Superior temporal gyrus (tissue), 1 donor: ENCODE measurements at regions not wholly inside any gene's neighbourhood (a gene's known extent, or its start where the extent isn't known, plus 50 kb on each side); places are given as distances from the start of the nearest gene placed in this dataset.
"Not testable (repeated sequence)": the region's sequence is repeated elsewhere in the genome, so short reads cannot be mapped to it uniquely, and the experiment has no call there.

Experiments used
- DNase-seq: peaks from one replicate; pipeline ENCODE4 v3.0.0-alpha.2; 2016; ENCODE audit errors: extremely low spot score

DNA sequence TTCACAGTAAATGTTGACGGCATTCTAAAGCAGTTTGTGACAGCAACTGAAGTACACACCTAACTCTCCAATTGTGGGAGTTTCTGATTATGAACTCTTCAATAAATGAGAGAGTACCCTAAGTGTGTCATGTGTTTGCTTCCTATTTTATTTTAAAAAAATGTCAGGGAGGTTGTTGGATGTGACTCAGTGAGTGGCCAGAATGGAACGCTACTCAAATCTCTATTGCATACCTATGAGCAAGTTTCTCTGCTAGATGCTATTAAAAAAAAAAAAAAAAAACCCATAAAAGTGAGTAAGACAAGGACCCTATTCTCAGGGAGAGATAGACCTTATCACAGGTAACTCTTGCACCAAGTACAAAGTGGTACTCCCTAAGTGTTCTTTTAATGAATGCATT, 256.6 kb downstream of the BTG1 start:
- no peak for DNase-seq

DNA sequence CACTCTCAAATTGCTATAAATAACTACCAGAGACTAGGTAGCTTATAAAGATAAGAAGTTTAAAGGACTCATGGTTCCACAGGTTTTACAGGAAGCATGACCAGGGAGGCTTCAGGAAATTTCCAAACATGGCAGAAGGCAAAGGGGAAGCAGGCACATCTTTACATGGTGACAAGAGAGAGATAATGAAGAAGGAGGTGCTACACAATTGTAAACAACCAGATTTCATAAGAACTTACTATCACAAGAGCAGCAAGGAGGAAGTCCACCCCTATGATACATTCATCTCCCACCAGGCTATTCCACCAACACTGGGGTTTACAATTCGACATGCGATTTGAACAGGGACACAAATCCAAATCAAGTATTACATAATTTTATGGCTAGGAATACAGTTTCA, 257.7 kb downstream of the BTG1 start:
- DNase-seq = no peak

DNA sequence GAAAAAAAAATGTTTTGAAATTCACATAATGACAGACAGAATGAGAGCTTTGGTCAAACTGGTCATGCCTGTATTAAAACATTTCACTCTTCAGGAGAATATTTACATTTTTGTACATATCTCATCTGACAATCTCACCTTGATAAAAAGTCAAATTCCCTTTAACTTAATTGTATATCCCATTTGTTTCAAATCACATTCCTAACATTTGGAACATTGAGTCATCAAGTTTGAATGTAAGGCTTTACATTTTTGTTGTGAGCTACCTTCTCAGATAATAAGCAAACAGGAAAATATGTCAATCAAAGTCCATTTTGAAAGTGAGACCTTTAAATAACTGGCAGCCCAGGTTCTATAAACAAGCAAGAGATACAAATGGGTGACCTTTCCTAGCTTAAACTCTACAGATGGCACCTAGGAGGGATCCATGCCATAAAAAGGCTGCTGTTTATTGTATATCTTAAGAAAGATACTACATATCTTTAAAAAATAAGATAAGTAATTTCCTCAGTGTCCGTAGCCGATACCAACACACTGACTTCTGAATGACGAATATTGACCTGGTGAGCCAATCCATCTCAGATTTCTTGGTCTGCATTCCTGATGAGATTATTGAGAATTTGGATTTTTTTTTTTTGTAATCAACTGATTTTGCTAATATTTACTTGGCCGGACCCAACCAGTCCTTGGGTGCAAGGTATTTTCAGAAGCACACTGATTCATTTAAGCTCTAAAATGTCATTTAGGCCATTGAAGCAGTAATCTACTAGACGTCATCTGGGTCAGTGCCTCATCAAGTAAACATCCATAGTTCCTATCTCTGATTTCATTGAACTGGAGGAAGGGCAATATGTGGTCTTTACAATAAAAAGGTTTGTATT, 259.6 kb downstream of the BTG1 start:
- DNase-seq = no peak

DNA sequence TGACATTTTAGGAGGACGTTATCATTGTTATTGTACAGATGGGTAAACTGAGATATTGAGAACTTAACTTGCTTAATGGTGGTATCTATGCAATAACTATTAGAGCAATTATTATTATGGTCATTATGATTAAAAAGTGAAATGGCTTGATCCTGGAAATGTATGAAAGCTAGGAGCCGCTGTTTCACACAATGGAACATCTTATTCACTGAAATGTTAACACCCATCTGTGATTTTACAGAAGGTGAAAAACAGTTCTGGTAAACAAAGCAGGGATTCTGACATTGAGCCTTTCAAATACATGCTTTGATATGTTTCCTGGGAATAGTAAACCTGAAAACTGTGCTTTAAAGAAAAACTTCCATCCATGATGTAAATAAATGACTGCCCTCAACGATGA, 261.4 kb downstream of the BTG1 start:
- DNase-seq = no peak

DNA sequence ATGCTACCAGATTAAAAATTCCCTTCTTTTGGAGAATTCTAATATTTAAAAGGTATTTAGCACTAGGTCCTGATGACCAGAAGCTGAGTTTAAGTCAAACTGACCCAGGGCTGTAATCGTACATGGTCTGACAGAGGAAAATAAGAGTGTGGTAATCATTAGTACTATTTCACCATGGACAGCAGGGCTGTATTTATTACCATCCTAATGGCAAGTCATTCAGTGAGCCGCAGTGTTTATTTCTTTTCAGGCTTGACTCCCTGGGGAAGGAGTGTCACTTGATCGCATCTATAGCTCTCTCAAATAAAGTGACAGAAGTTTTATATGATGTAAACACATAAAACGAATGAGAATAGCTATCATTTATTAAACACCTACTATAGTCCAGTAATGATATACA, 261.8 kb downstream of the BTG1 start:
- DNase-seq = no peak

DNA sequence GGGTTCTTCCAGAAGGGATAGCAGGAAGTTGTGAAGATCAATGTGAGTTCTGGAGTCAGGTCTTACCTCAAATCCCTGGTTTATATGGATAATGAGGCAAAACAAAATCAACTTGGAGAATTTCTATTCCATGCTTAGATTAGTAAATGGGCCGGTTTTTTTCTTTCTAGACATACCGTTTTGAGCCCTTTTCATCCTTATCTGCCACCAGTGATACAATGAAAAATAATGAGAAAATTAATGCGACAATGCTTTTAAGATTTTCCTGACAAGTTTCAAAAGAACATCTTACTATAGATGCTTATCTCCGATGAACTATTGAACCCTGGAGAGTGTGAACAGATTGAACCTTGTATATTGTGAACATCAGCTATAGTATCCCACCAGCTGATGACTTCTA, 262.7 kb downstream of the BTG1 start:
- DNase-seq = no peak

DNA sequence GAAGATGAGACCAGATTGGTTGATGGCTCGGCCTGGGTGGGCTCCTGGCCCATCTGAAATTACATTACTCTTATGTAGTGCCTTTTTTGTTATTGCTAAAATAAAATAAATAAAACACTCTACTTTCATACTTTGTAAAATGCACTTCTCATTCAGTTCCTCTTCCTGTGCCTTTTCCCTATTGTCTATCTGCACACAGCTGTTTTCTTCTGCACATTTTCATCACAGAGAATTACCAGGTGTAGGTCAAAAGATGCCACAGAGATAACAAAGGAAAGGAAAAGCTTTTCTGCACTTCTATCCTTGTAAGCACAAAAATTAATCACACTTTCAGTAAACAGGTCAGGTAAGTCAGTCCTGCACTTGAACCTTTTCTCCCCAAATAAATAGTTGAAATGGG, 265.1 kb downstream of the BTG1 start:
- DNase-seq = no peak

DNA sequence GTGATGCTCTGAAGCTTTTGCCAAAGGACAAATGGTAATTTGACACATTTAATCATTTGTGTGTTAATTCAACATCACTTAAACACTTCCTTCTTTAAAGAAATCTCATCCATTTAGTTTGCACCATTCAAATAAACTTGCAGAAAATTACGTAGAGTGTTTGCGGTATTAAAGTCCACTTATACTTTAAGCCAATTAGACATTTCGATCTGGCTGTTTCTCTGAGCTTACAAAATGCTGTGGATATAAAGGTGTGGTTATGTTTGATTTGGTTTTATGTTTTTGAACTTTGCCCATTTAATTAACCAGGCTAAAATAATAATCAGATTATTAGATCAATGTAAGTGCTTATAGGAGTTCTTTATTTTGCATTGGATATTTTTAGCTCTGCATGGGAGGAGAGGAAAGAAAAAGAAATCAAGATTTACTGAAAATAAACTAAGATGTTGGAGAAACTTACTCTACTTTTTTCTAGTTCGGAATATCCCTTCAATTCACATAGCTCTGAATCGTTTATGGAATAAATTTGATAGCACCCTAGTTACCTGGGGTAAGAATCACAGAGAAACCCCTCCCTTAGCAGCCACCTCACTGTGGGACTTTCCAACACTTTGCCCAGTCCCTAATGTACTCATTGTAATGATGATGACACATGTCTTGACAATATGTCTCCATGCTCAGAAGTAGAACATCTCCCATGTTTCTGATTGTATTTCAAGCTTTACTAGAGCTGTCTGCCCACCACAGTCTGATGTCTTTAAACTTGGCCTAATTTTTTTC, 268.0 kb downstream of the BTG1 start:
- DNase-seq = no peak

DNA sequence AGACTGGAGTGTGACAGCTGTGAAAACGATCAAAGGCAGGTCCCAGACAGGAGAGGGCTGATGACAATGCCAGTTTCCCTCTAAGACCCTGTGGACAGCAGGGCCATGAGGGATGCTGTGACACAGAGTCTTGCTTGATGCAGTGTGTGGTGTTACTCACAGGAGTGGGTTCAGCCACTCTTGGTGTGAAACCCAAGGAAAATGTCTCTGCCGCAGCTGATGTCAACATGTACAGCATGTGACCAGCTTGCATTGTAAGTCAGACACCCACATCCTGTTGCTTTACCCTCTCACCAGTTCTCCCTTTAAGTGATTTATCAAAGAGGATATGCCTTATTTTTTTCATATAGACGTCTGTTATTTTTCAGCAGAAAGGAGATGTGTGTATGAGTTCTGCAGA, 268.6 kb downstream of the BTG1 start:
- DNase-seq = no peak

DNA sequence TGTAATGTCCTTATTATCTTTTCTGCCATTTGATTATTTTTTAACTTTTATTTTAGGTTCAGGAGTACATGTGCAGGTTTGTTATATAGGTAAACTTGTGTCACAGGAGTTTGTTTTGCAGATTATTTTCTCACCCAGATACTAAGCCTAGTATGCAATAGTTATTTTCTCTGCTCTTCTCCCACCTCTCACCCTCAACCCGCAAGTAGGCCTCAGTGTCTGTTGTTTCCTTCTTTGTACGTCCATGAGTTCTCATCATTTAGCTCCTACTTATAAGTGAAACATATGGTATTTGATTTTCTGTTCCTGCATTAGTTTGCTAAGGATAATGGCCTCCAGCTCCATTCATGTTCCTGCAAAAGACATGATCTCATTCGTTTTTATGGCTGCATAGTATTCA, 270.0 kb downstream of the BTG1 start:
- DNase-seq = not testable (repeated sequence)

DNA sequence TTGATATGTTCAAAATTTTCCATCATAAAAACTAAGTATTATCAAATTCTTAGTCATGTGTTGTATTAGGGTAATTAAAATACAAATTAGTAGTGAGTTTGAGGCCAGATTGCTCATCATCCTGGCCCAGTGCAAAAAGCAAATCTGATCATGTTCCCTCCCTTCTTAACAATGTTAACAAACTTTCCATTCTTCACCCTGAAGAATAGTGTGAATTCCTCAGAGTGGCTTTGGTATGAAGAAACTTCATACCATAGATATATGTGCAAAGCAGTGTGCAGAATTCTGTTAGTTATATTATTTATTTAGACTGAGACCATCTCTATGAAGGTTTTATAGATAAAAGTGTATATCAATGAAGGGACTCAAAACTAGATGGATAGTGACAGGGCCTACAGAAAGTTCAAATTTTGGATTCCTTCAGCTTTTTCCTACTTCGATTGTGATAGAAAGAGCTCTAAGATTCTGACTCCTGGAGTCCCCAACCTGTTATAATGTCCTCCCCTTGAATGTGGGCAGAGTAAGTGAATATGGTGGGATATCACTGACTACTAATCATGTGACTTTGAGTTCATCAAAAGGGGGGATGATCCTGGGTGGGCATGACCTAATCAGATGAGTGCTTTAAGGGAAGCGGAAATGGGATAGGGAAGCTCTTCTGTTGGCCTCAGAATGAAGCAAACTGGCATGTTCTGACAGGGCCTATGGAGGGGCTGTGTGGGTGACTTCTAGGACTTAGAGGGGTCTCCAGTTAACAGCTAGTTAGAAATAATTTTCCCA, 271.4 kb downstream of the BTG1 start:
- DNase-seq = no peak

DNA sequence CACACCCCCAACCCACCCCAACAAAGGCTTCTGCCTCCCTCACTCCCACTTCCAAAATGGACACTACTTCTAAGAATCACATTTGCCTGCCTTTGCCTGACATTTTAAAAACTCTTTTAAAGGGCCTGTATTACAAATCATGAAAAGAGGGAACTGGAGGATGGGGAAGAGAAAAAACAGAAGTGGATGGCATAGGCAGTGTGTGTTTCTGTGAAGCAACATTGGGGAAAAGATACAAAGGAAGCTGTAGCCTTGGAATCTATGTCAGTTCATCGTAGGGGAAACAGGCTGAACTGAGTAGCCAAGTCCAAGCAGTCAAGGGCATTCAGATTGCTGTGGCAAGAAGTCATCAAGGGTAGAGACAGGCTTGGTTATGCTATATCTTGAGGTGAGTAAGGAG, 273.9 kb downstream of the BTG1 start:
- no peak for DNase-seq

DNA sequence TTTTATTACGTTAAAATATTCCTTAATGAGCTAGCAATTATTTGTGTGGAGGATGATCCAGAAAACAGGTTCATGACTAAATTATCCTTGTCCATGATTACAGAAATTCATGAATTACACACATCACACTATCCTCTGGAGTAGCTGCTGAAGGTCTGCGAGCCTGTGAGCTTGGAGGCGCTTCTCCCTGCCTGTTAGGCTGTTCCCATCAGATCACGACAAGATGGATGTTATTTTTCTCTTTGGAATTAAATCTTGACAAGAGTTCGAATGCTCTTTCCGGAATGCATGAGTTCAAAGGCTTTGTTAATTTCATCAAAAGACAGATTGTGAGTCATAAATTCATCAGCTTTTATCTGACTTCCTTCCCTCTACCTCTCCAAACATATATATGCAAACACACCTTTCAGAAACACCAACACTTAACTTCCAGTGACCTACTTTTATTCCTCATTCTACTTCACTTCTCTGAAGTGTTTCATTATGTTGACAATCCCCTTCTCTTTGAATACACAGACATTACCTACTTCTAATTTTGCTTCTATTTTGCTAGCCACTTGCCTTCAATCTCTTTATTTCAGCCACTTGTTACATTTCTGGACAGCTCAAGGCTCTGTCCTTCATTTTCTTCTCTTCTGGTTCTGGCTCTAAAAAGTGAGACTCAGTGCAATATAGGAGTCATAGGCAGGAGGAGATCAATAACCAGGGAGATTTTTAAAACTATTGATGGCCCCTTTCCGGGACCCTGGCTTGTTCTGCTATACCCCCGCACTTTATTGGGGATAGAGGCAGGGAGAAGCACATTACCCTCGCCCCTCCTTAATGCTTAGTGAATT, 274.6 kb downstream of the BTG1 start:
- DNase-seq = no peak

DNA sequence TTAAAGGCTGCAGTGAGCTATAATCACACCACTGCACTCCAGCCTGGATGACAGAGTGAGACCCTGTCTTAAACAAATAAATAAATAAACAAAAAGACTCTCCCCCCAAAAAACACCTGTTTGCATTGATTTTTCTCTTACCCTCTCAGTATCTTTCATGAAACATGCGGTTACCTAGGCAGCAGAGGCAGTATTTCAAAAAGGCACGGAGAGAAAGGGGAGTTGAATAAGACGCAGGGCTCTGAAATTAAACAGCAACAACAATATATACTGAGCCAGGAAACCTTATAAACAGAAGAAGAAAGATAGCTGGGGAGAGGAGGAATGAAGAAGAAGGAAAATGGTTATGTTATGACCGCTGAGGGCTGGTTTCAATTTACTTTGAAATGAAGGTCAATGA, 277.6 kb downstream of the BTG1 start:
- no peak for DNase-seq

DNA sequence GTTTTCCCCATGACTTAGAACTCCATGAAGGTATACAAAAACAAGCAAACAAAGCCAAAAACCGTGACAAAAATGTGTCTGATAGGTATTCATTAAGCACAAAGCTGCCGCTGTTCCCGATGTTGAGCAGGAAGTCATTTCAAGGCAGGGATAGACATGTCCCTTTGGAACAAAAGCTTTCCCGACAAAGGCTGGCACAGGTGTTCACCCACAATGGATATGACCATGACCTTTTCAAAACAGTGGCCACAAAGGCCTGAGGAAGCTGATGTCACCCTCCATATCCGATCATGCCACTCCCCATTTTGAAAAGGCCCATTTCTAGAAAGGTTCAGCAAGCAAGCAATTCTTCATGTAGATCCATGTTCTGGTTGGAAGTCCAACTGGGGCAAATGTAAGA, 279.1 kb downstream of the BTG1 start:
- no peak for DNase-seq

DNA sequence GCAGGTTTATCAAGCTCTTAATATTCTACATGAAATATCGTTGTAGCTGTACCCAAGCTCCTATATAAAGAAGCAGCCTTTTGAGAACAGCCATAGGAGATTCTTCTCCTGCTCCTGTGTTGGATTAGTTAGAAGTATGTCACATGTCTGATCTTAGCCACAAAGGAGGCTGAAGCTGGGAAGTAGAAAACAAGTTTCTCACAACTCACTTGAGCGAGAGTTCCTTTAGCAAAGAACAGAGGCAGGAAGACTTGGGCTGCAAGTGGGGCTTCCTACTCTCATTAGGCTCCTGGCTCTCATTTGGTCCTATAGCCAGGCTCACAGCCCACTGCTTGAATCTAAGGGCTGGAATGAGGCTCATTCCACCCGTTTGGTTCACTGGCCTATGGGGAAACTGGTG, 281.9 kb downstream of the BTG1 start:
- DNase-seq = no peak

DNA sequence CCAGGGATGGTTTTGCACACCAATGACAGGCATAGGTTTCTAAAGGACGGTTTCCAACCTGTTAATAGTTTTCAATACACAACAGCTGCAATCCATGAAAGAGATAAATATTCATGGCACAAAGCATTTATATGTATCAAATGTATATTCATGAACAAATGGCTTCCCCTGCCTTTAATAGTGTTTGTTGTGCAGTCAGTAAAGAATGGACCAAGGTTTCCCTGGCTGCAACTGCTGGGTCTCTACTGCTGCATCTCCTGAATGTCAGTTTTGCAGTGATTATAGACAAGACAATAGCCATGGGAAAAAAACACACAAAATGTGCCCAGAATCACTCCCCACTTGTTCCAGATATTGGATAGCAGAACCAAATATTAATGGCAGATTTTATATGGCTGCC, 284.1 kb downstream of the BTG1 start:
- no peak for DNase-seq

DNA sequence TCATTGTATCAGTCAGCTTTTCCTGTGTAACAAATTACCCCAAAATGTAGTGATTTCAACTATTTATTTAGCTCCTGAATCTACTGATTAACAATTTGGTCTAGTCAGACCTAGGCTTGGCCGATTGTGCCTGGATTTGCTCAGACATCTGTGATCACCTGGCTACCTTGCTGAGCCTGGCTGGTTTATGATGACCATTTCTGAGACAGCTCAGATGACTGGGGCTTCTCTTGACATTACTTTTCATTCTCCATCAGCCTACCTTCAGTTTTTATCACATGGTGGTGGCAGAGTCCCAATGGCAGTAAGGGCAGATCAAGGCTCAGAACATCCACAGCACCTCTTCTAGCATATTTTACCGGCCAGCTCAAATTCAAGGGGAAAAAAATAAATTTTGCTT, 286.3 kb downstream of the BTG1 start:
- DNase-seq = no peak

DNA sequence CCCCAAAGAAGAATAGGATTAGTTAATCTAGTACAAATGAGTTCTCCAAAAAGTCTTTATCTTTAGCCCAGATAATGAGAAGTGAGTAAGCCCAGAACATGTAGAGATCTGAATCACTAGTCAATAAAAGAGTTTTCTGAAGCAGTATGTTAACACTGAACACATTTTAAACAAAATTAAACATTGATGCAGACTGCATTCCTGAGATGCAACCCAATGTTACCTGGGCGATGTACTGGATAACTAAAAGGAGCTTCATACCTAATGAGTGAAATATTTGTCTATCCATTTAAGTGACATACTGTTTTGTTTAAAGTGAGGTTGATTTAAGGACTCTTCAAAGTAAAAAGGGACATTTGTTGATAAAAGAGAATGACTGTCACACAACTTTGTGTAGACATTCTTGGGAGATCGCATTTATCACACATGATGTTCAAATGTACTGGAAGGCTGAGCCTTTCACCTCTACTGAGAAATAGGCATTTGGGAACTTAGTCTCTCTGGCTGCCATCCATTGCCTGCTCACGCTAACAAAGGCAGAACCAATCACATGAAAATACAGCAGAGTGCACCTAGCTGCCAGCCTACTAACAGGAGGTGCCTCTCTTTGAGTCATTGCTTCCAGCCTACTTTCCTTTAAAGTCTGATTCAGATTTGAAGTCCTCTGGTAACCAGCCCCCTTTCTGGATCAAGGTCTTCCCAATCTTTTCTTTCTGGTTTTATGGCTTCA, 287.7 kb downstream of the BTG1 start:
- DNase-seq = no peak

DNA sequence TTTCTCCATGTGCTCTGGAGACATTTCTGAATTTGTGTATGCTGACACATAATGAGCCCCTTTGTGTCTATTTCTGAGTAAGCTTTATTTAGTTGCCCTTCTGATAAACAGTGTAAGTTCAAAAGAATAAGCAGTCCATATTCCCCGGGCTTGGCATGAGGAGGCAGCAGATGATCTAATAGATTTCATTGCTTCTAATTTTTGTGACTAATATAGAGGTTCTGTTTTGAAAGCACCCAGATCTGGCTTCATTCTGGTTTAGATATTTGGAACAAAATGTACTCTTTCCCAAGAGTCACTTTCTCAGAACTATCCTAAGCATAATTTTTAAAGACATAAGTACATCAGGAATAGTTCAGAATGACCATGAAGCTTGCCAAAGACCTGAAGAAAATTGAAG, 290.9 kb downstream of the BTG1 start:
- DNase-seq = no peak
